Osteoblast (primary cell): ENCODE measurements at regions not wholly inside any gene's neighbourhood (a gene's known extent, or its start where the extent isn't known, plus 50 kb on each side); places are given as distances from the start of the nearest gene placed in this dataset.

Experiments
- DNase-seq: peaks from one replicate; pipeline ENCODE4 v3.0.0; 2011; ENCODE audit warnings: low spot score, mixed read lengths; ENCODE audit not compliant: insufficient read length; ENCODE audit errors: missing footprints
- H2AFZ ChIP-seq: 2 replicates; pipeline ENCODE4 v1.6.0; 2011; ENCODE audit warnings: mild to moderate bottlenecking, low read length
- H3K27ac ChIP-seq: 2 replicates; pipeline ENCODE4 v1.5.1; 2011; ENCODE audit warnings: mild to moderate bottlenecking, low read depth, low read length, moderate library complexity
- H3K27me3 ChIP-seq: 2 replicates; pipeline ENCODE4 v1.6.0; 2012; ENCODE audit warnings: mild to moderate bottlenecking, control low read depth, inconsistent platforms, low read length, moderate library complexity; ENCODE audit not compliant: insufficient read depth
- H3K36me3 ChIP-seq: 2 replicates; pipeline ENCODE4 v1.5.1; 2011; ENCODE audit warnings: mild to moderate bottlenecking, low read length, control low read depth, moderate library complexity; ENCODE audit not compliant: insufficient read depth
- H3K4me1 ChIP-seq: 2 replicates; pipeline ENCODE4 v1.5.1; 2011; ENCODE audit warnings: mild to moderate bottlenecking, low read length, control low read depth, moderate library complexity; ENCODE audit not compliant: insufficient read depth
- H3K4me2 ChIP-seq: 2 replicates; pipeline ENCODE4 v1.6.0; 2011; ENCODE audit warnings: mild to moderate bottlenecking, low read length; ENCODE audit not compliant: insufficient read depth
- H3K4me3 ChIP-seq: fragments of 200-600 bp; sonication (generic); 3 replicates; pipeline ENCODE4 v1.5.1; 2012; ENCODE audit warnings: mild to moderate bottlenecking, low read length, inconsistent platforms; ENCODE audit not compliant: insufficient read depth
- H3K79me2 ChIP-seq: 2 replicates; pipeline ENCODE4 v1.6.0; 2012; ENCODE audit warnings: mild to moderate bottlenecking, low read length, control low read depth, inconsistent platforms; ENCODE audit not compliant: insufficient read depth
- H3K9me3 ChIP-seq: 2 replicates; pipeline ENCODE4 v1.5.1; 2011; ENCODE audit warnings: low read depth, low read length, control low read depth
- H4K20me1 ChIP-seq: 2 replicates; pipeline ENCODE4 v1.6.0; 2012; ENCODE audit warnings: mild to moderate bottlenecking, low read length, control low read depth; ENCODE audit not compliant: insufficient read depth
- TF ChIP-seq, protein P1 (sequence below): IDR thresholded peaks from 2 replicates; pipeline ENCODE4 v1.5.1; 2011; ENCODE audit warnings: mild to moderate bottlenecking, low read depth, low read length, moderate library complexity; ENCODE audit errors: extremely low read depth

DNA sequence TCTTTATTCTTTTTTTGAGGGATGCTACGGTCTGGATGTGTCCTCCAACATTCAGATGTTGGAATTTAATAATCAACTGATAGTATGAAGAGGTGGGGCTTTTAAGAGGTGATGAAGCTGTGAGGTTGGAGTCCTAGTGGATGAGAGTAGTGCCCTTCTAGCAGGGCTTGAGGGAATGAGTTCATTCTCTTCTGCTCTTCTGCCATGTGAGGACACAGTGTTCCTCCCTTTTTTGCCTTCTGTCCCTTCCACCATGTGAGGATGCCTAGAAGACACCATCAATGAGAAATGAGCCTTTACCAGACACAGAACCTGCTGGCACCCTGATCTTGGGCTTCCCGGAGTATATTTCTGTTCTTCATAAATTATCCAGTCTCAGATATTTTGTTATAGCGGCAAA is 82.1 kb upstream of the MLIP start:
- TF ChIP-seq, protein P1, sequence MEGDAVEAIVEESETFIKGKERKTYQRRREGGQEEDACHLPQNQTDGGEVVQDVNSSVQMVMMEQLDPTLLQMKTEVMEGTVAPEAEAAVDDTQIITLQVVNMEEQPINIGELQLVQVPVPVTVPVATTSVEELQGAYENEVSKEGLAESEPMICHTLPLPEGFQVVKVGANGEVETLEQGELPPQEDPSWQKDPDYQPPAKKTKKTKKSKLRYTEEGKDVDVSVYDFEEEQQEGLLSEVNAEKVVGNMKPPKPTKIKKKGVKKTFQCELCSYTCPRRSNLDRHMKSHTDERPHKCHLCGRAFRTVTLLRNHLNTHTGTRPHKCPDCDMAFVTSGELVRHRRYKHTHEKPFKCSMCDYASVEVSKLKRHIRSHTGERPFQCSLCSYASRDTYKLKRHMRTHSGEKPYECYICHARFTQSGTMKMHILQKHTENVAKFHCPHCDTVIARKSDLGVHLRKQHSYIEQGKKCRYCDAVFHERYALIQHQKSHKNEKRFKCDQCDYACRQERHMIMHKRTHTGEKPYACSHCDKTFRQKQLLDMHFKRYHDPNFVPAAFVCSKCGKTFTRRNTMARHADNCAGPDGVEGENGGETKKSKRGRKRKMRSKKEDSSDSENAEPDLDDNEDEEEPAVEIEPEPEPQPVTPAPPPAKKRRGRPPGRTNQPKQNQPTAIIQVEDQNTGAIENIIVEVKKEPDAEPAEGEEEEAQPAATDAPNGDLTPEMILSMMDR: no peak
- no peaks in the 10 kb centered on the region for H3K9me3 ChIP-seq
- H3K79me2 ChIP-seq: no peaks in the 10 kb centered on the region
- H3K4me3 ChIP-seq: no peak overlapping the region
- no peak for DNase-seq
- no peaks in the 10 kb centered on the region for H4K20me1 ChIP-seq
- no peak overlapping the region for H3K4me2 ChIP-seq
- H2AFZ ChIP-seq: no peak overlapping the region
- H3K27me3 ChIP-seq: no peaks in the 10 kb centered on the region
- no peak overlapping the region for H3K27ac ChIP-seq
- H3K36me3 ChIP-seq: no peaks in the 10 kb centered on the region
- no peaks in the 10 kb centered on the region for H3K4me1 ChIP-seq

DNA sequence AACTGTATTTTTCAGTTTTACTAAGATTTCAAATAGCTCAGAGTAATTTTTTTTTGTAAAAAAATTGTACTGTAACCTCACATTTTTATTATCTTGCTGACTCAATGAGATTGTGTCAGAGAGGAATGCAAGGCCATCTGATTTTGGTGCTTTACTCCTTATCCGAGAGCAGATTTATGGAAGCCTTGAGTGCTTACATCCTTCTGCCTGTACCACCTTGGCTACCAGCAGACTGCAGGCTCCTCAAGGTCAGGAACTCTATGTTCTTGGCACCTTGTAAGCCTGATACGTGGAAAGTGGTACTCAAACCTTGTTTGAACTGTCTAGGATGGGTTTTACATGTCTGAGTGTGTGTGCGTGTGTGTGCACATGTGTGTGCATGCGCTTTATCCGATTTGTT is 80.1 kb upstream of the MLIP start:
- Histone ChIP-seq H3K4me2 (no peak overlapping the region), H3K79me2 (no peaks in the 10 kb centered on the region), H3K36me3 (no peaks in the 10 kb centered on the region), H3K27ac (no peak overlapping the region), H3K4me1 (no peaks in the 10 kb centered on the region), H4K20me1 (no peaks in the 10 kb centered on the region), H3K27me3 (no peaks in the 10 kb centered on the region), H3K4me3 (no peak overlapping the region), H2AFZ (no peak overlapping the region), H3K9me3 (no peaks in the 10 kb centered on the region)
- TF ChIP-seq, protein P1: no peak
- DNase-seq: peak; percentile 61

DNA sequence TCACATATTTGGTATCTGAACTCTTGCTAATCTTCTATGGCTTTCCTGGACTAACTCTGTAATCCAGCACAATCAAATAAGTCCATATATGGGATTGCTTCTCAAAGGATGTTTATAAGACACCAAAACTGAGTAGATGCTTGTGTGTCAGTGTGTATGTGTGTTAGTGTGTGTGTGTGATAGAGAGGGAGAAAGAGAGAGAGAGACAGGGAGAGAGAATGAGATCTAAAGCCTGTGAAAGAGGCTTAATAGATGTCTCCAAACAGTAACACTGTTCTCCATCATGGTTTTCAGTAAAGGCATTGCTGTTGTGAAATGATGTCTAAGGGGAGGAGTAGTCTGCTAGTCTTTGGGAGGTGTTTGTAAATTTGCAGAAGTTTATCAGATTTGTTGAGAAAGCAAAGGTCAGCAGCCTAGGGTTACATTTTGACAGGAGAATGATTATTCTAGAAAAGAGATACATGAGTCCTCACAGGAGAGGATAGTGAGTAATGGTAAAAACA is 73.9 kb upstream of the MLIP start:
- no peak overlapping the region for H3K27ac ChIP-seq
- no peaks in the 10 kb centered on the region for H3K9me3 ChIP-seq
- H3K4me3 ChIP-seq: no peak overlapping the region
- H3K36me3 ChIP-seq: no peaks in the 10 kb centered on the region
- H3K4me2 ChIP-seq: no peak overlapping the region
- DNase-seq: no peak
- no peaks in the 10 kb centered on the region for H3K4me1 ChIP-seq
- no peaks in the 10 kb centered on the region for H3K27me3 ChIP-seq
- no peak overlapping the region for H2AFZ ChIP-seq
- TF ChIP-seq, protein P1: no peak
- H3K79me2 ChIP-seq: no peaks in the 10 kb centered on the region
- H4K20me1 ChIP-seq: no peaks in the 10 kb centered on the region

DNA sequence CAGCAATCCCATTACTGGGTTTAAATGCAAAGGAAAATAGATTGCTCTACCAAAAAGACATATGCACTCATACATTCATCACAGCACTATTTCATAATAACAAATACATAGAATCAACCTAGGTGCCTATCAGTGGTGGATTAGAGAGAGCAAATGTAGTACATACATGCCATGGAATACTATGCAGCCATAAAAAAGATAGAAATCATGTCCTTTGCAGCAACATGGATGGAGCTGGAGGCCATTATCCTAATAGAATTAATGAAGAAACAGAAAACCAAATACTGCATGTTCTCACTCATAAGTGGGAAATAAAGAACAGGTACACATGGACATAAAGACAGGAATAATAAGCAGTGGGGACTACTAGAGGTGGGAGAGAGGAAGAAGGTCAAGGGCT is 70.7 kb upstream of the MLIP start:
- no peak overlapping the region for H2AFZ ChIP-seq
- H4K20me1 ChIP-seq: no peaks in the 10 kb centered on the region
- no peak overlapping the region for H3K4me2 ChIP-seq
- H3K4me3 ChIP-seq: no peak overlapping the region
- no peak overlapping the region for H3K27ac ChIP-seq
- H3K79me2 ChIP-seq: no peaks in the 10 kb centered on the region
- no peak for DNase-seq
- no peaks in the 10 kb centered on the region for H3K9me3 ChIP-seq
- no peaks in the 10 kb centered on the region for H3K36me3 ChIP-seq
- TF ChIP-seq, protein P1: no peak
- H3K4me1 ChIP-seq: no peaks in the 10 kb centered on the region
- H3K27me3 ChIP-seq: no peaks in the 10 kb centered on the region
